CD4-positive, CD25-positive, alpha-beta regulatory T cell (primary cell): ENCODE measurements at regions not wholly inside any gene's neighbourhood (a gene's known extent, or its start where the extent isn't known, plus 50 kb on each side); places are given as distances from the start of the nearest gene placed in this dataset.

Source experiments
- ATAC-seq, 2 donors: fragments of 150-1000 bp; cut with Tn5 transposase; one replicate each; pipeline ENCODE4 v1.10.0; 2021; ENCODE audit warnings: low read depth in 2 of 2, moderate number of reproducible peaks in 2 of 2, moderate library complexity in 1 of 2
- DNase-seq, 3 donors: peaks; one replicate each; pipeline versions ENCODE4 v3.0.0 to v3.0.0-alpha.2; 2012 to 2022; ENCODE audit warnings: mixed read lengths in 1 of 3
- H3K27ac ChIP-seq: one replicate; pipeline ENCODE4 v1.7.0; 2013; ENCODE audit warnings: mild to moderate bottlenecking, low read length; ENCODE audit not compliant: insufficient read depth, poor library complexity, severe bottlenecking
- H3K27me3 ChIP-seq: one replicate; pipeline ENCODE4 v1.7.0; 2013; ENCODE audit warnings: low read length; ENCODE audit not compliant: control insufficient read depth, insufficient read depth
- H3K36me3 ChIP-seq: one replicate; pipeline ENCODE4 v1.7.0; 2013; ENCODE audit warnings: mild to moderate bottlenecking, low read length, moderate library complexity; ENCODE audit not compliant: control insufficient read depth, insufficient read depth
- H3K4me1 ChIP-seq: 2 replicates; pipeline ENCODE4 v1.7.0; 2013; ENCODE audit warnings: mild to moderate bottlenecking, low read length; ENCODE audit not compliant: insufficient read depth, control insufficient read depth, poor library complexity, severe bottlenecking
- H3K4me3 ChIP-seq: one replicate; pipeline ENCODE4 v1.7.0; 2013; ENCODE audit warnings: low read depth, mild to moderate bottlenecking, low read length, moderate library complexity
- H3K9me3 ChIP-seq, 2 experiments: 1 replicate in 1 of 2; 2 replicates in 1 of 2; pipeline ENCODE4 v1.7.0; 2013; ENCODE audit warnings: low read length in 2 of 2, mild to moderate bottlenecking in 1 of 2, moderate library complexity in 1 of 2; ENCODE audit not compliant: control insufficient read depth in 2 of 2
- H3K27ac Mint-ChIP-seq, 3 donors: one replicate each; pipeline ENCODE4 v1.8.0; 2020 to 2022; ENCODE audit warnings: mild to moderate bottlenecking in 3 of 3, mixed read lengths in 3 of 3, moderate library complexity in 2 of 3
- H3K27me3 Mint-ChIP-seq: one replicate; pipeline ENCODE4 v1.8.0; 2022; ENCODE audit warnings: mild to moderate bottlenecking, mixed read lengths
- H3K36me3 Mint-ChIP-seq: one replicate; pipeline ENCODE4 v1.8.0; 2020; ENCODE audit warnings: mixed read lengths
- H3K4me1 Mint-ChIP-seq, 4 donors: one replicate each; pipeline ENCODE4 v1.8.0; 2020 to 2022; ENCODE audit warnings: mixed read lengths in 4 of 4, mild to moderate bottlenecking in 1 of 4
- H3K4me3 Mint-ChIP-seq, 4 donors: one replicate each; pipeline ENCODE4 v1.8.0; 2020 to 2022; ENCODE audit warnings: mild to moderate bottlenecking in 4 of 4, mixed read lengths in 4 of 4, moderate library complexity in 3 of 4
- H3K9me3 Mint-ChIP-seq, 7 donors: one replicate each; pipeline ENCODE4 v1.8.0; 2020 to 2022; ENCODE audit warnings: mixed read lengths in 7 of 7, mild to moderate bottlenecking in 3 of 7, moderate library complexity in 2 of 7

GRCh38 chr11:24286238-24286637 is 210.6 kb upstream of the LUZP2 start:
- no peaks in the 10 kb centered on the region for H3K27me3 Mint-ChIP-seq
- Histone ChIP-seq H3K4me3 (no peak overlapping the region), H3K27me3 (no peaks in the 10 kb centered on the region), H3K4me1 (no peaks in the 10 kb centered on the region), H3K27ac (no peak overlapping the region), H3K36me3 (no peaks in the 10 kb centered on the region), H3K9me3 (peaks cover 3 to 5% of the 10 kb centered on the region in 2 experiments)
- no peaks in the 10 kb centered on the region for H3K4me1 Mint-ChIP-seq
- H3K9me3 Mint-ChIP-seq, result peaks cover 0 to 33% (median 11%) of the 10 kb centered on the region in 7 donors
- no peak for ATAC-seq
- no peaks in the 10 kb centered on the region for H3K36me3 Mint-ChIP-seq
- no peak overlapping the region for H3K4me3 Mint-ChIP-seq
- H3K27ac Mint-ChIP-seq, result no peak overlapping the region
- no peak for DNase-seq

GRCh38 chr11:24289301-24289700 is 207.6 kb upstream of the LUZP2 start:
- no peak overlapping the region for H3K27ac ChIP-seq
- no peaks in the 10 kb centered on the region for H3K4me1 Mint-ChIP-seq
- peaks cover 0 to 37% (median 6%) of the 10 kb centered on the region in 7 donors for H3K9me3 Mint-ChIP-seq
- ATAC-seq, result no peak
- H3K9me3 ChIP-seq, result peaks cover 3 to 5% of the 10 kb centered on the region in 2 experiments
- H3K27me3 Mint-ChIP-seq, result no peaks in the 10 kb centered on the region
- DNase-seq, result no peak
- no peak overlapping the region for H3K27ac Mint-ChIP-seq
- no peaks in the 10 kb centered on the region for H3K36me3 Mint-ChIP-seq
- no peak overlapping the region for H3K4me3 ChIP-seq
- H3K27me3 ChIP-seq, result no peaks in the 10 kb centered on the region
- no peak overlapping the region for H3K4me3 Mint-ChIP-seq
- no peaks in the 10 kb centered on the region for H3K4me1 ChIP-seq
- no peaks in the 10 kb centered on the region for H3K36me3 ChIP-seq

DNA sequence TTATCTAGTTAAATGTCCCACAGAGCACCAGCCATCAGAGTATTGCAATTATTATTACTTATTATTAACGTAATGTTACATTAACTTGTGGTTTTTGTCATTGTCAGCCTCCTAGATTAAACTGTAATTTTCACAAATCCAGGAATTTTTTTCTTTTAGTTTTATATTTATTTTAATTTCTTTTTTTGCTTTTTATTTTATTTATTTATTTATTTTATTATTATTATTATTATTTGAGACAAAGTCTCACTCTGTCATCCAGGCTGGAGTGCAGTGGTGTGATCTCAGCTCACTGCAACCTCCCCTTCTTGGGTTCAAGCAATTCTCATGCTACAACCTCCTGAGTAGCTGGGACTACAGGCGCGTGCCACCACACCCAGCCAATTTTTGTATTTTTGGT is 202.9 kb upstream of the LUZP2 start:
- ATAC-seq (no peak), DNase-seq (no peak)
- no peaks in the 10 kb centered on the region for H3K4me1 ChIP-seq
- no peaks in the 10 kb centered on the region for H3K36me3 Mint-ChIP-seq
- no peaks in the 10 kb centered on the region for H3K4me1 Mint-ChIP-seq
- H3K9me3 Mint-ChIP-seq, result peaks cover 0 to 23% (median 9%) of the 10 kb centered on the region in 7 donors
- no peaks in the 10 kb centered on the region for H3K27me3 ChIP-seq
- no peak overlapping the region for H3K27ac ChIP-seq
- H3K4me3 Mint-ChIP-seq, result no peak overlapping the region
- no peaks in the 10 kb centered on the region for H3K27me3 Mint-ChIP-seq
- H3K9me3 ChIP-seq, result no peaks in the 10 kb centered on the region
- H3K36me3 ChIP-seq, result no peaks in the 10 kb centered on the region
- H3K27ac Mint-ChIP-seq, result no peak overlapping the region
- H3K4me3 ChIP-seq, result no peak overlapping the region

- ATAC-seq, result no peak
- no peak overlapping the region for H3K4me3 ChIP-seq
- H3K4me3 Mint-ChIP-seq, result no peak overlapping the region
- no peak overlapping the region for H3K27ac Mint-ChIP-seq
- no peaks in the 10 kb centered on the region for H3K36me3 Mint-ChIP-seq
- H3K27me3 ChIP-seq, result no peaks in the 10 kb centered on the region
- no peaks in the 10 kb centered on the region for H3K4me1 Mint-ChIP-seq
- H3K36me3 ChIP-seq, result no peaks in the 10 kb centered on the region
- peaks cover 3 to 17% (median 8%) of the 10 kb centered on the region in 7 donors for H3K9me3 Mint-ChIP-seq
- H3K4me1 ChIP-seq, result no peaks in the 10 kb centered on the region
- no peak overlapping the region for H3K27ac ChIP-seq
- no peak for DNase-seq
- H3K9me3 ChIP-seq, result peaks cover 0 to 2% of the 10 kb centered on the region in 2 experiments
- no peaks in the 10 kb centered on the region for H3K27me3 Mint-ChIP-seq
Measured at GRCh38 chr11:24295360-24295759, 201.5 kb upstream of the LUZP2 start.

GRCh38 chr11:24297461-24297860 is 199.4 kb upstream of the LUZP2 start:
- Mint-ChIP-seq H3K36me3 (no peaks in the 10 kb centered on the region), H3K9me3 (peaks cover 3 to 19% (median 7%) of the 10 kb centered on the region in 7 donors)

DNA sequence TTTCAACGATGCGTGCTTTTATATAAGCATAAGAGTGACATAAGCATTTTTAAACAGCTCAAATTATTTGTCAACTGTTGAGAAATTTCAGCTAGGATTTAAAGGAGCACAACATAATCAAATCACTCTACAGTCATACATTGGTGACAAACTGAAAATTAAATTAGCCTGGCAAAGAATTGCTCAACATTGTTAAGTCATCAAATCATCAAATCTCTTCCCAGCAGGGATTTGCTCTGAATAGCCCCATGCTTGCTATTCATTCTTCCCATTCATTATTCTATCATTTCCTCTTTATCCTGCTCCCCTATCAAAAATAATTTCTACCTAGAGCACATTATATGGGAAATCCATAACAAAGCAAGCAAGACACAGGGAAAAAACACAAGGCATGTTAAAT is 198.7 kb upstream of the LUZP2 start:
- DNase-seq (no peak), ATAC-seq (no peak)
- Histone ChIP-seq H3K27ac (no peak overlapping the region), H3K27me3 (no peaks in the 10 kb centered on the region), H3K4me1 (no peaks in the 10 kb centered on the region), H3K9me3 (peaks cover 0 to 2% of the 10 kb centered on the region in 2 experiments), H3K4me3 (no peak overlapping the region), H3K36me3 (no peaks in the 10 kb centered on the region)
- no peaks in the 10 kb centered on the region for H3K36me3 Mint-ChIP-seq
- H3K27ac Mint-ChIP-seq, result peak overlapping the region in 1 of 3 donors; percentile 38
- no peaks in the 10 kb centered on the region for H3K4me1 Mint-ChIP-seq
- H3K9me3 Mint-ChIP-seq, result peaks cover 3 to 12% (median 5%) of the 10 kb centered on the region in 7 donors
- no peaks in the 10 kb centered on the region for H3K27me3 Mint-ChIP-seq
- no peak overlapping the region for H3K4me3 Mint-ChIP-seq

More at GRCh38 chr11:24297461-24297860, 199.4 kb upstream of the LUZP2 start:
- no peaks in the 10 kb centered on the region for H3K4me1 Mint-ChIP-seq
- H3K27me3 ChIP-seq, result no peaks in the 10 kb centered on the region
- no peak overlapping the region for H3K4me3 Mint-ChIP-seq
- no peak overlapping the region for H3K27ac ChIP-seq
- H3K4me3 ChIP-seq, result no peak overlapping the region
- H3K9me3 ChIP-seq, result peaks cover 0 to 2% of the 10 kb centered on the region in 2 experiments
- no peak for ATAC-seq
- no peak for DNase-seq
- no peaks in the 10 kb centered on the region for H3K27me3 Mint-ChIP-seq
- no peaks in the 10 kb centered on the region for H3K36me3 ChIP-seq
- no peaks in the 10 kb centered on the region for H3K4me1 ChIP-seq
- no peak overlapping the region for H3K27ac Mint-ChIP-seq

DNA sequence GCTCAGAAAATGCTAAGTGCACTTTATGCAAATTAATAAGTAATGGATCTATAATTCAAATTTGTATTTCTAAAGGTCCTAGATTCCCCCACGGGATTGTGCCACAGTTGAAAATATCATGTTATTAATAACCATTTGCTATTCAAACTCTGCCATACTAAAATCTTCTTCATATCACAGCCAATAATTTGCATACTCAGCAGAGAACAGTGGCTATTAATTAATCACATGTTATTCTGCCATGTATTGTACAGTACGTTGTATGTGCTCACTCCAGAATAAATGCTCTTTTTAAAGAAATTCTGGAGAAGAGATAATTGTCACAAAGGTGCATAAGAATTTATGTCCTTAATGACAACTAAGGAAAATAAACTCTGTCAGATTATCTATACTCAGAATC is 184.9 kb upstream of the LUZP2 start:
- Histone ChIP-seq H3K36me3 (no peaks in the 10 kb centered on the region), H3K27me3 (no peaks in the 10 kb centered on the region), H3K4me1 (no peaks in the 10 kb centered on the region), H3K27ac (no peak overlapping the region), H3K4me3 (no peak overlapping the region), H3K9me3 (no peaks in the 10 kb centered on the region)
- DNase-seq (no peak), ATAC-seq (no peak)
- H3K9me3 Mint-ChIP-seq, result peaks cover 0 to 21% (median 14%) of the 10 kb centered on the region in 7 donors
- no peak overlapping the region for H3K27ac Mint-ChIP-seq
- H3K4me3 Mint-ChIP-seq, result no peak overlapping the region
- no peaks in the 10 kb centered on the region for H3K27me3 Mint-ChIP-seq
- no peaks in the 10 kb centered on the region for H3K36me3 Mint-ChIP-seq
- no peaks in the 10 kb centered on the region for H3K4me1 Mint-ChIP-seq

DNA sequence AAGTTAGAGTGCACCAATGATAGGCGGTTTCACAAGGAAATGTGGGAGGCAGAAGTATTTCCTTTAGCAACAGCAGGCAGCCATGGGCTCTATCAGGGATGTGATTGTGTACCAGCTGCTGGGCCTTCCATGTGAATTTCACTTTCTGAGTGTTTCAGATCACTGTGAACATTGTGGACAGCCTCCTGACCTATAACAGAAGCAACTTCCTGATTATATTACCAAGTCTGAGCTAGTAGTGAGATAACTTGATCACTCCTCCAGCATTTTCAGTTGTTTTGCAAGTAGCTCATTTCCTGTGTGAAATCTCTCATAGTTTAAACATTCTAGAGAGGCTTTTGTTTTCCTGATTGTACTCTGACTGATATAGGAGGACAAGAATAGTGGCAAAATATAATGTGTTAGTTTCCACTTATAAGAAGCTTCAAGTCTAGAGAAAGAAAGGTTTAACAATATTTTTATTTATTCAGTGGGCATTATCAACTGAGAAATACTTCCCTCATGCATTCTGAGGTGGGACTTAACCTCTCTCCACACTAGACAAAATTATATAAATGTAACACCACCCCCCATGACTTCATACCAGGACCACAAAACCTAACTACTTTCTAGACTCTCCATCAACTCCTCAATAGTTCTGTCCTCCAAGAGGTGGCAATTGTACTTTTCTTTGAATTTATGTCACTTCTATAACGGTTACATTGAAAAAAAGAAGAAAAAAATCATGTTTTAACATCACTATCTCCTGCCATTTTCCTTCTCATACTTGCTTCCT is 184.2 kb upstream of the LUZP2 start:
- H3K4me3 Mint-ChIP-seq, result no peak overlapping the region

More for the DNA sequence above, 184.2 kb upstream of the LUZP2 start:
- Histone ChIP-seq H3K27me3 (no peaks in the 10 kb centered on the region), H3K4me1 (no peaks in the 10 kb centered on the region), H3K36me3 (no peaks in the 10 kb centered on the region), H3K27ac (no peak overlapping the region), H3K4me3 (no peak overlapping the region), H3K9me3 (no peaks in the 10 kb centered on the region)
- Mint-ChIP-seq H3K4me1 (no peaks in the 10 kb centered on the region), H3K27ac (no peak overlapping the region), H3K9me3 (peaks cover 0 to 24% (median 11%) of the 10 kb centered on the region in 7 donors), H3K27me3 (no peaks in the 10 kb centered on the region), H3K36me3 (no peaks in the 10 kb centered on the region)
- DNase-seq (no peak), ATAC-seq (no peak)
